H1 (cell line): ENCODE measurements at regions not wholly inside any gene's neighbourhood (a gene's known extent, or its start where the extent isn't known, plus 50 kb on each side); places are given as distances from the start of the nearest gene placed in this dataset.
A peak's percentile ranks its signal among the peaks of the same experiment; 100 is the strongest.

Experiments used
- CHD2 ChIP-seq: IDR thresholded peaks from 2 replicates; pipeline ENCODE4 v1.6.1; 2012; ENCODE audit warnings: low read length, improper control_type of control experiment
- CHD7 ChIP-seq: fragments of 300-600 bp; sonication (generic); IDR thresholded peaks from 2 replicates; pipeline ENCODE4 v1.7.1; 2012; ENCODE audit warnings: low read length, moderate library complexity, mild to moderate bottlenecking, inconsistent platforms; ENCODE audit not compliant: insufficient replicate concordance
- KDM1A ChIP-seq: fragments of 200-600, 300-600 bp; sonication (generic); IDR thresholded peaks from 2 replicates; pipeline ENCODE4 v1.7.1; 2016; ENCODE audit warnings: mild to moderate bottlenecking, low read length, borderline replicate concordance
- POU5F1 ChIP-seq: IDR thresholded peaks from 2 replicates; pipeline ENCODE4 v1.6.1; 2011; ENCODE audit warnings: low read depth, mild to moderate bottlenecking, low read length, moderate library complexity
- TBP ChIP-seq: IDR thresholded peaks from 2 replicates; pipeline ENCODE4 v1.6.1; 2011; ENCODE audit warnings: low read depth, low read length, improper control_type of control experiment
- TCF12 ChIP-seq: IDR thresholded peaks from 2 replicates; pipeline ENCODE4 v1.6.1; 2011; ENCODE audit warnings: low read depth, mild to moderate bottlenecking, low read length
- TEAD4 ChIP-seq: IDR thresholded peaks from 2 replicates; pipeline ENCODE4 v1.6.1; 2012; ENCODE audit warnings: low read depth, low read length, inconsistent platforms, mixed read lengths

GRCh38 chr16:59236804-59237458 is 502.8 kb upstream of the GOT2 start (continued):
- no peak for TF ChIP-seq CHD7
- TF ChIP-seq TCF12, result no peak
- TF ChIP-seq TEAD4, result peak; percentile 67; the same call in 1 of the 2 replicates
- TF ChIP-seq TBP, result no peak
- TF ChIP-seq CHD2, result no peak
- peak; percentile 83 for TF ChIP-seq POU5F1
- no peak for TF ChIP-seq KDM1A
